GM21528 (cell line): ENCODE measurements at regions not wholly inside any gene's neighbourhood (a gene's known extent, or its start where the extent isn't known, plus 50 kb on each side); places are given as distances from the start of the nearest gene placed in this dataset.
A peak's percentile ranks its signal among the peaks of the same experiment; 100 is the strongest.

Experiments used
- ATAC-seq: cut with Tn5 transposase; IDR thresholded peaks from one replicate; pipeline ENCODE4 v1.9.1; 2021; ENCODE audit warnings: mild to moderate bottlenecking, moderate library complexity; ENCODE audit not compliant: unreplicated experiment, low FRiP score

- ATAC-seq = peak; percentile 89
These were observed 369.1 kb downstream of the MTX2 start for GRCh38 chr2:176638167-176639015.

- no peak for ATAC-seq
These were observed 369.7 kb downstream of the MTX2 start for GRCh38 chr2:176639016-176639343.

GRCh38 chr2:176639671-176640070, 370.4 kb downstream of the MTX2 start:
- no peak for ATAC-seq

GRCh38 chr2:176641436-176641835, 372.2 kb downstream of the MTX2 start:
- ATAC-seq = no peak

- ATAC-seq = no peak
These were observed 372.8 kb downstream of the MTX2 start for GRCh38 chr2:176642074-176642473.

GRCh38 chr2:176643646-176644045, 374.4 kb downstream of the MTX2 start:
- ATAC-seq = no peak

GRCh38 chr2:176645494-176645893, 376.3 kb downstream of the MTX2 start:
- no peak for ATAC-seq

GRCh38 chr2:176646033-176646615, 376.9 kb downstream of the MTX2 start:
- no peak for ATAC-seq

- no peak for ATAC-seq
These were observed 378.3 kb downstream of the MTX2 start for GRCh38 chr2:176647325-176648165.

GRCh38 chr2:176648700-176649297, 379.6 kb downstream of the MTX2 start:
- ATAC-seq = no peak

- ATAC-seq = no peak
These were observed 381.0 kb downstream of the MTX2 start for GRCh38 chr2:176650104-176650837.

- ATAC-seq = no peak
These were observed 381.8 kb downstream of the MTX2 start for GRCh38 chr2:176650838-176651555.

GRCh38 chr2:176652300-176653182, 383.3 kb downstream of the MTX2 start:
- ATAC-seq = no peak

- ATAC-seq = no peak
These were observed 384.5 kb downstream of the MTX2 start for GRCh38 chr2:176653479-176654443.

- no peak for ATAC-seq
These were observed 387.0 kb downstream of the MTX2 start for GRCh38 chr2:176656038-176656775.

- no peak for ATAC-seq
These were observed 387.5 kb downstream of the MTX2 start for GRCh38 chr2:176656776-176657140.

GRCh38 chr2:176657393-176657792, 388.2 kb downstream of the MTX2 start:
- no peak for ATAC-seq
